ENCODE measurements at regions not wholly inside any gene's neighbourhood (a gene's known extent, or its start where the extent isn't known, plus 50 kb on each side); places are given as distances from the start of the nearest gene placed in this dataset.

DNA sequence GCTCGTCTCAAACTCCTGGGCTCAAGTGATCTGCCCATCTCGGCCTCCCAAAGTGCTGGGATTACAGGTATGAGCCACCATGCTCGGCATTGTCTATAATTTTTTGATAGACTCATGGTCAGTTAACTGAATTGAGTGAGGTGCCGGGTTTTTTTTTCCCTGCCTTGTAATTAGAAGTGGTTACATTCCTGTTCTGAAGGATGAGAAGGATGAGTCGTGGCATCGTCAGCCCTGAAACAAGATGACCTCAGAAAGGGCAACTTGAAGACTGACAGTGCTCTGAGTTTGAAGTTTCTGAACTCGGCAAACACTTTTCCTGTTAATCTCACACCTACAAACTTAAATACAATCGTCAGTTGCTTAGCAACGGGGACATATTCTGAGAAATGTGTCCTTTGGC is 158.7 kb upstream of the PDE10A start:
- DNase-seq (ENCODE audit: low spot score) = no peak

DNA sequence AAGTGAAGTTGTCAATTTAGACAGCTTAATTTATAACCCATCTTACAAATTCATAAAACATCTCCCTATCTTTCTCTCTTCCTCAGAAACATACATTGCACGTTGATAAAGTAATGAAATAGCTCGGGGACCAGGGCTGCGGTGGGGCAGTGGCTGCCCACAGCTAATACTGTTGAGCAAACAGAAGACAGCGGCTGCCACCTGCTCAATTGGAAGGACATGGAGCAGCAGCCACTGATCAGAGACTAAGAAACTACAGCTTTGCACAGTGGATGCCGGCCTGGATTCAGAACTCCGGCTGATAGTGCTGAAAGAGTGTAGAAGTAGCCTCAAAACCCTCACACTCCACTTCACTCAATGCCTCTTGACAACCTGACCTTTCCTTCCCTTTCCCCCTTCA is 157.9 kb upstream of the PDE10A start:
- DNase-seq (ENCODE audit: low spot score) = no peak

DNA sequence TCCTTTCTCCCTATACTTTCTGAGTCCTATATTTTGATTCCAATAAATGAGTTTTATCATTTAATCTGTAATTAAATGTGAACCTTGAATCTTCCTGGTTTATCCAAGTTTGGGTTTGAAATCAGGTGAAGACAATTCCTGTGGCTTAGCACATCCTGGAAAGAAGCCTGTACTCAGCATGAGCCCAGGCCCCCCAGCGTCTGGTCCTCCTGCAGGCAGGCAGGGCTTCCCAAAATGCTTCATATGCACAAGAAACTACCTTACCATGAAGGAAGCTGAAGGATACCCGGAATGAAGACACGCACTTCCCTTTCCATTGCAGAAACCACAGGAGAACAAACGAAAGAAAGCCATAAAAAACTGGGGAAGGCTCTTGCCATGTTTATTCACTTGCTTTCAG is 157.4 kb upstream of the PDE10A start:
- no peak for DNase-seq (ENCODE audit: low spot score)

DNA sequence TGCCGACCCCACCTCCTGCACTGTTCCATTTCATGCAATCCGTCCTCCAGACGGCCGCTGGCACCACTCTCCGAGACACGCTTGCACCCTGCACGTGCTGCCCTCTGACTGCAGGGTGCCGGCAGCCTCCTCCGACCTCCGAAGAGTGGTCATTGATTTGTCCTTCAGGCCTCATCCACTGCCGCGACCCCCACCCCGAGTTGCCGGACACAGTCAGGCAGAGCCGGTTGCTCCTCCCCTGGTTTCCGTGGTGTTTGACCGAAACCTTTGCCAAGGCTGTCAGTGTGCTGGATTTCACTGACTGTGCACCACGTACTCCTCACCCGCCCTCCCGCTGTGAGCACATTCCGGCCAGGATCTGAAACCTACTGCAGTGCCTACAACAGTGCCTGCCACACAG is 156.4 kb upstream of the PDE10A start:
- DNase-seq (ENCODE audit: low spot score) = no peak

DNA sequence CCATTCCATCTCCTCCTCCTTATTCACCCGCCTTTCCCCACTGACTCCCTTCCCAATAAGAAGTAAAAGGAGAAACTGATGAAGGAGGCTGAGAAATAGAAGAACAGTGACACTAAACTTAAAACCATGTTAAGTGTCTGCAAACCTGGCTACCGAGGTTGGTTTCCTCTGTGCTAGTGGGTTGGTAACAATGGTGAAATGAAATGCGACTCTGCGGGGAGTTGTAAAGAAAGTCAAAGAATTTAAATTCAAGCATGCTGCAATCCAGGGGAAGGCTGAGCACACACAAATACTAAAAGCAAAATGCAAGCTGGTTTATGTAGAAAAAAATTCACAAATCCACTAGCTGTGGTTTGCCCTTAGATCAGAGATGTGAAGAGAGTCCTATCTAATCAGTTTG is 155.2 kb upstream of the PDE10A start:
- DNase-seq (ENCODE audit: low spot score) = no peak

DNA sequence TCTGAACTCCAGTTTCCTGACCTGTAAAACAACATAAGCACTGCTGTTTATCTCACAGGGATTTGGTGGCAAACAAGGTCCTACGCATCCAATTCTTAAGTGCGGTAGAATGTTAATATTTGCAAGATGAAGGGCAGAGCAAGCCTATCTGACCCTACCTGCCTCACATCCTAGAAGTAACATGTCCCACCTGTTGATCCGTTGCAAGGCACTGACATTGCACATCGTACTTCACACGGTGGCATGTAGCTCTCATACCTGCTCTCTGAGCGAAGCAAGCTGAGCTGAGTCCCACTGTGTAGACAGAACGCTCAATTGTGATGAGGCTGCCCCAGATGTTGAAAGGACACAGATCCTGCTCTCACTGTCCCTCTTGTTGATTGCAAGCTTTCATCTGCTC is 154.7 kb upstream of the PDE10A start:
- no peak for DNase-seq (ENCODE audit: low spot score)

DNA sequence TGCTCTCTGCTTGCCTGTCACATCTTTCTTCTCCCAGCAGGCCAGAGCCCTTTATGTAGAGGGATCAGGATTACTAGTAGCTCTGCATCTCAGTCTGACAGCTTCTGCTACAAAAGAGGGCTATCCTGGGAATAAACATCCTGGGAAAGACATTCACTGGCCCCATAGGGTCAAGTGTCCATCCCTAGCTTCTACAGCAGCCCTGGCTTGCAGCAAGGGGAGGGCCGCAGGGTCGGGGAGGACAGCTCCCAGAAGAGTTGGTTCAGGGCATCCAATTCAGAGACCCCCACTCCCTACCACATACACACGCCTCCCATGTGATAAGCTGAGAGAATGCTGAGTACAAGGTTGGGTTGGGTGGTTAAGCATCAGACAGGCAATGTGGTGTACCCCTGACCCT is 154.1 kb upstream of the PDE10A start:
- DNase-seq (ENCODE audit: low spot score) = no peak

DNA sequence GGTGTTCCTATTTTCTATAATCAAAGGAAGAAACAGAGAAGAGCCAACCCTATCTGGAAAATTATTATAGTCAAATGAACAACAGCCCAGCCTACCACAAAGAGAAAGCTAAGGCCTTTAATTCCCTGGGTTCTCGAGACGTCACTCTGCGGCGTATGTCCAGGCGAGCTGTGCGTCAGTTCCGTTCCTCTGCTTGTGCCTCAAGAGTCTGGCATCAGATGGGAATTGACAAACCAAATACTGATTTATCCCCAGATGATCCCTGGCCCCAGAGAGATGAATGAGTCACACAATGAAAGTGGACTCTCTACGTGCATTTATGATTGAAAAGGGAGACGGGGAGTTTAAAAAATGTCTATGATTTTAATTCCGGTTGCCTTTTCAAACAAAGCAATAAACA is 151.6 kb upstream of the PDE10A start:
- DNase-seq (ENCODE audit: low spot score) = no peak

DNA sequence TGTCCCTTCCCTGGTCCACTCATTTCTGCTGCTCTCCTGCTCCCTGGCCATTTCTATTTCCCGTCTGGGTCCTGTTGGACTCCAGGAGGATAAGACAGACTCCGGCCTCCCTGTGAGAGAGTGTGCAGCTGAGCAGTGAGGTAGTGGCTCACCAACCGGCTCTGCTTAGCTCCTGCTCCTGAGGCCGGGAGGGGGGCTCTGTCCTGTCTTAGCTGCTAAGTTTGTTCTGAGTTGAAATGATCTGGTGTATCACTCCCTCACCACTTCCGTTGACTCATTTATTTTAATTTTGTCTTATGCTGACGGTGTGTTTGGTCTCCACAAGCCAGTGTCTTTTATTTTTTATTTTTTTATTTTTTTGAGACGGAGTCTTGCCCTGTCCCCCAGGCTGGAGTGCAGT is 148.5 kb upstream of the PDE10A start:
- DNase-seq (ENCODE audit: low spot score) = no peak

DNA sequence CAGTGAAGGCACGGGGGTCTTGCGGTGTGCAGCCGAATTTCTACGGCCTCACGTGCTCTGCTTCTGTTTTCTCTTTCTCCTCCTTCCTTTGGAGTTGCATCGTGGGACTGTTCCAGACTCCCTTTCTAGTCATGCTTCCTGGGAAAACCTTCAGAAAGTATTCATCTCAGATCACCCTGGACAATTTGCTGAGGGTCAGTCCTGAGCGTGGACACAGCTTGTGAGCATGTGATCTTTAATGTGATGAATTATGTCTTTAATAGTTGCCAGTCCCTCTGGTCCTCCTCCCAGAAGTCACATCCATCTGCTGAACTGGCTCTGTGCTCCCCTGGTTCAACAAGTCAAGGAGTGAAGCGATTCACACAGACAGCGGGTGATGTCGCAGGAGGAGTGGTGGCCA is 145.0 kb upstream of the PDE10A start:
- no peak for DNase-seq (ENCODE audit: low spot score)

DNA sequence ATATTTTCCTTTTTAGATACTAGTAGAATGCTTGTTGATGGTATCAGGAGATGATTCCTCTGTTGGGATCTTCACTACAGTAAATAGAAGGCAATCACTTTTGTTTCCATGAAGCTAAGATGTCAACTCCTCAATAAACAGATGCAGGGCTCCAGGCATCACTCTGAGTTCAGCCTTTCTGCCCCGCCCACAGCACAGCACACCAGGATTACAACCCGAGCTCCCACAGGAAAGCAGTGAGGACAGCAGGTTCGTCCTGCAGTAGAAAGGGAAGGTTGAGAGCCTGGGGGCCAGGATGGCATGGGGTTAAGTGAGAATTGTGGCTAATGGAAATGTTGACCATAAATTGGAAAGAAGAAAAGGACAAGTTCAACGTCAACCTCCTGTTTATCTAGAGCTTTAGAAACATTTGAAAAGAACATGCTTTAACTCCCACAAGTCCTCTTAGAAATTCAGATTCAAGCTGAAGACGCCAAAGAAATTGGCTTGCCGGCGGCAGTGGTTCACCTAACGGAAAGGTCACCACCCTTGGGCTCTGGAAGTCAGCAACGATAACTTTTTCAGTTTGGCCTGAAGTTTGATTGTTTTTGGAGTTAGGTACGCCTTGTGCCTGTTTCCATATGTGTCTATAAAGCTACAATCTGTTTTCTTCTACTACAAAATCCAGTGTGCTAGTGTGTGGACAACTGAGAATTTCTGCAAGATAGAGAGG is 144.4 kb upstream of the PDE10A start:
- no peak for DNase-seq (ENCODE audit: low spot score)

DNA sequence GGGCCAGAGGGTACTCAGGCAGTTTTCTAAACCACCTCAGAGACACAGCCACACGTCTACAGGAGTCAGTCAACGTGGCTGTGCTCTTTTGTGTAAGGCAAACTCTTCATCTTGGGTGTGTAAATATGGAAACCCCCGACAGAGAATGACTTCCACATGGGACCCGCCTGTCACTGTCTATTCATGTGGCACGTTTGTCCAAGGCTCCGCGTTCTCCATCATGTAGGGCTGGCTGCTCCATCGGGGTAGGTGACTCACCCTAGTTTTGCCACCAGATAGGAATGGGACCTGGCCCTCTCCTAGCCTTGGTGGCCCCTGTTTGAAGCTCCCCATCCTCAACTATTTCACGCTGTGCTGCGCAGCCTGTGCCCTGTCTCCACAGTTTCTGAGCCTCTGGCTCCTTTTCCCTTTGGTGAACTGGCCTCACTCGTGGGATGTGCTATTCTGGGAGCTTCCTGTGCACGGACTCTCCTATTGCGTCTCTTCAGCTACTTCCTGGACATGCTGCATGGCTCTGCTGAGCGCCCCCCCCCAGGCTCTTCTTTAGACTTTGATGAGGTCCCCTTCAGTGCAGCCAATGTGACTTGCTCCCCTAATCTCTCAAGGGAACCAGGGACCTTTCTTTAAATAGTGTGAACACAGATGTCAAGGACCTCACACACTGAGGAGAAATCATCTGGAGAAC is 143.2 kb upstream of the PDE10A start:
- DNase-seq (ENCODE audit: low spot score) = no peak

DNA sequence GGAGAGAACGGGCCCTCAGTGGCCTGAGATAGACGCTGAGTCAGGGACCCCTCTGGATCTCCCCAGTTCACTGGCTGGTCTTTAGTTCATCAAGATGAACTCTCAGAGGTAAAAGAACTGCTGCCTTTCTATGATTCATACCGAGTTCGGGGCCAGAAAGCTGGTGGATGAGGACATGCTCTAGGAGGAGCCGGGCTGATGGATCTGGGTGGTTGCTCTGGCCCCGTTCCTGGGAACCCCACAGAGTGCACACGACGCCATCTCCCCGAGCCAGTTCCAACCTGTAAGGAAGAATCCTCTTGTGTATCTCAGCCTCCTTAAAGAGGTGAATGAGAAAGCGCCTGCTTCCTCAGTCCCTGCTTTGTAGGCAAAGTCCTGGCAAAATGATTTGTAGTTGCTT is 142.6 kb upstream of the PDE10A start:
- DNase-seq (ENCODE audit: low spot score) = no peak

DNA sequence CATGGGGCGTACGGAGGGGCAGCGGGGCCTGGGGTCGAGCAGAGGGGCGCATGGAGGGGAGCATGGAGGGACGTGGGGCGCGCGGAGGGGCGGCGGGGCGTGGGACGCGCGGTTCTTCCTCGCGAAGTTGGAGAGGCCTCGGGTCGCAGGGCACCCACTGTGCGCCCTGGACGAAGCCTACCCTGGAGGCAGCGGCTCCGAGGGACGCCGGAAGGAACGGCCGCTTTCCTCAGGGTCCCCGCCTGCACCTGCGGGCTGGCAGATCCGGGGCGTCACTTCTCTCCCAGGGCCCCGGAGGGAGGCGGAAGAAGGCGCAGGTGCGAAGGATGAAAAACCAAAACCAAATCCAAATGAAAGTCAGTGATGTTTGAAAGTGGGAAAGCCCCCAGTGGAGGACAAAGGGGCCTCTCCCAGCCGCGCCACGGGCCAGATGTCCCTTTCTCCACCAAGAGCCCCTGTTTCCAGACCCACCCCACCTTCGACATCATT is 142.1 kb upstream of the PDE10A start:
- no peak for DNase-seq (ENCODE audit: low spot score)

DNA sequence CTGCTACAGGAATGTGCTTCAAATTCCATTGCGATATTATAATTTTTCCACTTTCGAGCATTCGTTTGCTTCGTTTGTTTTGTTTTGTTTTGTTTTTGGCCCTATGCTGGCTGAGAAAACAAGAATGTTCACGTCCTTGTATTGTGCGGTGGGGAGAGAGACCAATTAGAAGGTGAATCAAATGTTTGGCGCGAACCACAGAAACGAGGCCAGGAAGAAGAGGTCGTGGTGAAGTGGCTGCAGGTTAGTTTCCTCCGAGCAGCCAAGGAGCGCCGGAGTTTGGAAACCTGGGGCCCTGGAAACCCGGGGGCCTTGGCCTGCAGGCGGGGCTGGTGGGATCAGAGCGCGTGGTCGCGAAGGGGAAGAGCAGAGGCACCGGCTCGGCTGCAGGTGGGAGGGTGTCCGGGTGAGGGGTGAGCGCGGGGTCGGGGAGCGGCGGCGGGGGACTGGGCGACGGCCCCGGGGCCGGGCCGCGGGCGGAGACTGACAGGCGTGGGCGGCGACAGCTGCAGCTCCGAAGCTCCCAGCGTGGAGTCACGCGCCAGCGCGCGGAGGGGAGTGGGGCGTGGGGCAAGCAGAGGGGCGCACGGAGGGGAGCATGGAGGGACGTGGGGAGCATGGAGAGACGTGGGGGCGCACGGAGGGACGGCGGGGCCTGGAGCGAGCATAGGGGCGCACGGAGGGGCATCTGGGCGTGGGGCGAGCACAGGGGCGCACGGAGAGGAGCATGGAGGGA is 141.5 kb upstream of the PDE10A start:
- no peak for DNase-seq (ENCODE audit: low spot score)

DNA sequence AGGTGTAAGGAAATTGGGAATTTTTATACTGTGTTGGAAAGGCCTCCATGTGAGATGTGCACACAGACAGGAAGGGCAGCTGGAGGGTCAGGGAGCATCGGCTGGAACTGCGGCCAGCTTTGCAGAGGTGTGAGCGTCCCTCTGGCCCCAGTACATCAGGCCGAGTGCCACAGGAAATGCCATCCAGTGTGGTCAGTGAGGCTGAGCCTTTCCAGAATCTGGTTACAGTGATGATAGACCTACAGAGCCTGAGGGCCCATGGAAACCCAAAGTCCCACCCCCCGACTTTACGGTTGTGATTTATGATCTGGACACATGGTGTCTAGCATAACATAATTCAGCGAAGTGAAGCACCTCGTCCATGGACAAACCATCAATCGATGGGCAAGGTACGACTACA is 137.3 kb upstream of the PDE10A start:
- DNase-seq (ENCODE audit: low spot score) = no peak

DNA sequence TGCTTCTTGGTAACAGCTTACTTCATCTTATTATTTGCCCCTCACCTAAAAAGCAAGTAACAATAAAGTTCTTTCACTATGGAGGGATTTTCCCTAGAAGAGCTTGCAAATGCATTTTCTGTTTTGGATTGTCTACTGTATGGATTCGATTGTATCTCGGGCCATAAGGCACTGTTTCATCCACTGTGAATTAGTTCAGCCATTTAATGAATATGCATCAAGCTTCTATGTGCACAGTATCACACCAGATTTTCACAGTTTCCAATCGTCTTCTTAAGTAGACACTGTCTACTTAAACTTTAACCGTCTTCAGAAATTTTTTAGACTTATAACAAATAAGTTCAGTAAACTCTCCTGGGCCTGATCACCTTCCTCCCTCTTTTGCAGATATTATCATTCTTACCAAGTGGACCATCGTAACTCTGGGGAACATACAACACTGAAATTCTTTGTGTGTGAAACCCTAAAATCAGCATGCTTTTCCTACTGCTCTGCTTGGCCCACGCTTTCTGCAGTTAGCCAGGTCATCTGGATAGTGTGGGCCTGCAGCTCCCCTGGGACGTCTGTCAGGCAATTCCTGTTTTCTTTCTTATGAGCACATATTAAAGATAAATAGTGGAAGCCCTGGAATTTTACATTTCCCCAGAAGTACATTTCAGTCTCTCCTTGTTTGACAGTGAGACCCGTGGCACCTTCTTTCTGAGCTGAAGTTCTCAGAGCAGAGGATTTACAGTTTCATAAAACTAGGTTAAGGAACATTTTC is 136.5 kb upstream of the PDE10A start:
- peak; percentile 3 for DNase-seq (ENCODE audit: low spot score)

DNA sequence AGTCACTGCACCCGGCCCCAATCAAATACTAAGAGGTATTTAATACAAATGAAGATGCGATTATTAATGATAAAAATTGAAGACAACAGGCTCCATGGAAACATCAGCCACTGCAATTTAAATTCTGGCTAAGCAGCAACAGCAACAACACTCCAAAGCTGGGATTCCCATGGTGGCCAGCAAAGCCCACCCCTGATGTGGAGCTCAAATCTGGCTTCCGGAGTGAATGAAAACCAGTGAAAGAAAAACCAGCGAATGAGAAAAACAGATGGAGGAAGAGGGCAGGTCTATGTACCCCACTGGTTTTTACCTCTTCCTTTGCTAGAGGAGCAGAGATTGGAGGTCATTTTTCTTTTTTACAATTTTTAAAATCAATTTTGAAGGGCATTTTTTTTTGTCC is 135.9 kb upstream of the PDE10A start:
- DNase-seq (ENCODE audit: low spot score) = no peak

DNA sequence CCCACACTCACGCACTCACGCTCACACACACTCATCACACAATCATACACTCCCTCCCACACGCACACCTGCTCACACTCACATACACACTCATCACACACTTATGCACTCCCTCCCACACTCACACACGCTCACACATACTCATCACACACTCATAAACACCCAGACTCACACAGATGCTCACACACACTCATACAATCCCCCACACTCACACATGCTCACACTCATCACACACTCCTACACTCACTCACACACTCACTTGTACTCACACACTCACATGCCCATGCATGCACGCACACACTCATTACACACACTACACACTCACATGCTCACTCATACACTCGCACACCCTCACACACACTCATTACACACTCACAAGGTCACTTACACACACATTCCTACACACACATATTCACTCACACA is 131.1 kb upstream of the PDE10A start:
- no peak for DNase-seq (ENCODE audit: low spot score)

DNA sequence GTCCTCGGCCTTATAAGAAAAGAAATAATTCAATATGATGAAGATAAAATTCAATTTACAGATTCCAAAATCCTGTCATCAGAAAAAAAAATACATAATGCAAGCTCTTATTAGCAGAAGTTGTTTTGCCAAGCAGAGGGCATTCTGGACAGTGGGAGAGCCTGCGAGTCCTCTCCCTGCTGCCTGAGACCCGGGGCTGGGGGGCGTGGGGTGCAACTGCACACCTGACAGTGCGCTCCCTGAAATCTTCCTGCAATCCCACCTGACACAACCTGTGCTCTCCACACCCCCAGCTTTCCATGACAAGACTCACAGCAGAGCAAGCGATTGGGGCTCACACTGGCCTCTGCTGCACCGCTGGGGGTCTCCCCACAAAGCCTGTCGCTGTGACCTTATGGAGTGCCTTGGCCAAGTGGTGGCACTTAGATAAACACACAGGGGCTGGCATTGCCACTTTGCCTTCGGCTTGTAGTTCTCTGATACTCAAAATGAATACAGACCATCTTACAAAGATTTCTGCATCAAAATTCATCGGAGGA is 130.3 kb upstream of the PDE10A start:
- DNase-seq (ENCODE audit: low spot score) = no peak

DNA sequence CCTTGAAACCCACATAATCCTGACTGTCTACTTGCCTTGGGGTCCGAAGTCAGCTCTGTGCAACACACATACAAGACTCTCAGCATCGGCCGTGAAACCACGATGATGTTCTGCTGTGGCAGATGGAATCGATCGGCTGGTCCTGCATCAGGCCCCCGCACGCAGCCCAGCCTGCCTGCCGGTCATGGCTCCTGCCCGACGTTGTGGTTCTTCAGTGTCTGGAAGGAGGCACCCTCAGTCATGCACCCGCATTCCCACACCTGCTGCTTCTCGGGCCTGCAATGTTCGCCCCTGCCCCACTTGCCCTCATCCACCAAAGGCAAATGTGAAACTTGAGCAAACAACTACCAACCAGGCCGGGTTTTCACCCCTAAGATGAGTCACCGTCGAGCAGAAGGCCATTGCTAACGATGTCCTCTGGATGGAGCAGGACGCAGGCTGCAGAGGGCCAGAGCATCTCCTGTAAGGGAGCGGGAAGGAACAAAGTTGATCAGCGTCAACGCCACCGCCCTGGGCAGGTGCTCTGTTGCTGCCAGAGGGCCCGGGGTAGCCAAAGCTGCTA is 128.9 kb upstream of the PDE10A start:
- DNase-seq (ENCODE audit: low spot score) = no peak

DNA sequence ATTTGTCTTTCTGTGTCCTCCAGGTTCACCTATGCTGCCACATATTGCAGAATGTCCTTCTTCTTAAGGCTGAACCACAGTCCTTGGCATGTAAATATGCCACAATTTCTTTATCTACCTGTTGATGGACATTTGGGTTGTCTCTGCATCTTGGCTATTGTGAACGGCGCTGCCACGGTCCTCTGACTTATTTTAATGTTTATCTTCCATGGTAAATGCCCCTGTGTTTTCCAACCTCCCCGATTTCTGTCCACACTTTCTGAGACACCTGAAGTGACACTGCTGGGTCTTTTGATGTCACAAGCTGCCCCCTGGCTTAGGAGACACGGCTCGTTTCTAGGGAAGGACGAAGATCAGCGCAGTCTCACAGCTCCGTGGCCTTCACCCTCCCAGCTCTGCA is 128.3 kb upstream of the PDE10A start:
- DNase-seq (ENCODE audit: low spot score) = no peak

All from pons (tissue), 1 donor.